ENCODE measurements at regions not wholly inside any gene's neighbourhood (a gene's known extent, or its start where the extent isn't known, plus 50 kb on each side); places are given as distances from the start of the nearest gene placed in this dataset.

DNA sequence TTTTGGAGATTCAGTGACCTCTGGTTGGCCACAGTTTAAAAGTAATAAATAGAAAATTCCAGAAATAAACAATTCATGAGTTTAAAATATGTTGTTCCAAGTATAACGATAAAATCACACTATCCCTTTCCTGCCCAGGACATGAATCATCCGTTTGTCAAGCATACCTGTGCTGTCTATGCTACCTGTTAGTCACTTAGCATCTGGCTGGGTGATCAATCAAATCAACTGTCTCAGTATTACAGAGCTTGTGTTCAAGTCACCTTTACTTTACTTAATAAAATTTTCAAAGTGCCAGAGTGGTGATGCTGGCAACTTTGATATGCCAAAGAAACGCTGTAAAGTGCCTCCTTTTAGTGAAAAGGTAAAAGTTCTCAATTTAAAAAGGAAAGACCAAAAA lies 979.5 kb upstream of the NDST4 start:
- Histone ChIP-seq H3K27ac (no peak overlapping the region), H3K27me3 (replicated peaks in 1 of 7) (no peaks in the 10 kb centered on the region), H3K36me3 (no peaks in the 10 kb centered on the region), H3K4me3 (no peak overlapping the region), H3K9me3 (peaks cover 0 to 17% (median 12%) of the 10 kb centered on the region in 8 donors), H3K4me1 (no peaks in the 10 kb centered on the region)
- WGBS, 5 donors: 63 to 76% (median 68%) methylated on average over 3 of the region's 3 CpGs
- intact Hi-C loops (cut with DNase I; ENCODE audit: low total_unique reads): no loop called here
- no peak for TF ChIP-seq POLR2AphosphoS5 (IDR thresholded peaks at IDR 0.05)
- TF ChIP-seq POLR2A (IDR thresholded peaks at IDR 0.05): no peak
- TF ChIP-seq, protein P1, sequence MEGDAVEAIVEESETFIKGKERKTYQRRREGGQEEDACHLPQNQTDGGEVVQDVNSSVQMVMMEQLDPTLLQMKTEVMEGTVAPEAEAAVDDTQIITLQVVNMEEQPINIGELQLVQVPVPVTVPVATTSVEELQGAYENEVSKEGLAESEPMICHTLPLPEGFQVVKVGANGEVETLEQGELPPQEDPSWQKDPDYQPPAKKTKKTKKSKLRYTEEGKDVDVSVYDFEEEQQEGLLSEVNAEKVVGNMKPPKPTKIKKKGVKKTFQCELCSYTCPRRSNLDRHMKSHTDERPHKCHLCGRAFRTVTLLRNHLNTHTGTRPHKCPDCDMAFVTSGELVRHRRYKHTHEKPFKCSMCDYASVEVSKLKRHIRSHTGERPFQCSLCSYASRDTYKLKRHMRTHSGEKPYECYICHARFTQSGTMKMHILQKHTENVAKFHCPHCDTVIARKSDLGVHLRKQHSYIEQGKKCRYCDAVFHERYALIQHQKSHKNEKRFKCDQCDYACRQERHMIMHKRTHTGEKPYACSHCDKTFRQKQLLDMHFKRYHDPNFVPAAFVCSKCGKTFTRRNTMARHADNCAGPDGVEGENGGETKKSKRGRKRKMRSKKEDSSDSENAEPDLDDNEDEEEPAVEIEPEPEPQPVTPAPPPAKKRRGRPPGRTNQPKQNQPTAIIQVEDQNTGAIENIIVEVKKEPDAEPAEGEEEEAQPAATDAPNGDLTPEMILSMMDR (IDR thresholded peaks at IDR 0.05 in 8 of 11, conservative IDR thresholded peaks at IDR 0.05 in 3 of 11): no peak
- no peak for DNase-seq

DNA sequence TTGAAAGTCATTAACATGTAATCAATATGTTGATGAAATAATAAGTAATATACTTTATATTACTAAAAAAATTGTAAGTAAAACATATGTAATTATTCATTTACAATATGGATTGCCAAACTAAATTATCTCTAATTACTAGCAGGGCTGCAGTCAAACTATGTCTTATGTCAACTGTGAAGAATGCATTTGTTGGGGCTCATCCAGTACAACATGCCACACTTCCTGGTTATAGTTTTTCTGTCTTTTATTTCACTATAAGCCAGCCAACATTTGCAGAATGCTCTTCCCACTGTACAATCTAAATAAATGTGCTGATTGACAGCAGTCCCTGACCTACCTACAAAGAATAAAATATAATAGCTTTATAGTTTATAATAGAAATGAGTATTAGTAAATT lies 975.4 kb upstream of the NDST4 start:
- TF ChIP-seq, protein P1 (IDR thresholded peaks at IDR 0.05 in 8 of 11, conservative IDR thresholded peaks at IDR 0.05 in 3 of 11): no peak
- TF ChIP-seq POLR2AphosphoS5 (IDR thresholded peaks at IDR 0.05) (no peak), POLR2A (IDR thresholded peaks at IDR 0.05) (no peak)
- no peaks in the 10 kb centered on the region for H3K36me3 ChIP-seq
- no peak for DNase-seq
- no peak overlapping the region for H3K4me3 ChIP-seq
- intact Hi-C loops (cut with DNase I; ENCODE audit: low total_unique reads): no loop called here
- no peak overlapping the region for H3K27ac ChIP-seq
- no peaks in the 10 kb centered on the region for H3K9me3 ChIP-seq
- no peaks in the 10 kb centered on the region for H3K27me3 ChIP-seq (replicated peaks in 1 of 7)
- no peaks in the 10 kb centered on the region for H3K4me1 ChIP-seq

DNA sequence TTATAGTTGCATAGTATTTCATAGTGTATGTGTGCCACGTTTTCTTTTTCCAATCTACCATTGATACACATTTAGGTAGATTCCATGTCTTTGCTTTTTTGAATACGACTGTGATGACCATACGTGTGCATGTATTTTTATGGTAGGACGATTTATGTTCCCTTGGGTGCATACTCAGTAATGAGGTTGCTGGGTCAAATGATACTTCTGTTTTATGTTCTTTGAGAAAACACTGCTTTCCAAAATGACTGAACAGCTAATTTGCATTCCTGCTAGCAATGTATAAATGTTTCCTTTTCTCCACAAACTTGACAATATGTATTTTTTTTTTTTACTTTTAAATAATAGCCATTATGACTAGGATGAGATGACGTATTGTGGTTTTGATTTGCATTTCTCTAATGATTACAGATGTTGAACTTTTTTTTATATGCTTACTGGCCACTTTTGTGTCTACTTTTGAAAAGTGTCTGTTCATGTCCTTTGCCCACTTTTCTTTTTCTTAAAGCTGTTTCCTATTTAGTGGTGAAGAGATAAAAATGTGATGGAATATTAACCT lies 969.5 kb upstream of the NDST4 start:
- no peak overlapping the region for H3K27ac ChIP-seq
- intact Hi-C loops (cut with DNase I; ENCODE audit: low total_unique reads): no loop called here
- DNase-seq: no peak
- no peaks in the 10 kb centered on the region for H3K4me1 ChIP-seq
- 77 to 89% (median 83%) methylated on average over 5 of the region's 5 CpGs for WGBS, 5 donors
- no peaks in the 10 kb centered on the region for H3K27me3 ChIP-seq (replicated peaks in 1 of 7)
- H3K9me3 ChIP-seq: peaks cover 0 to 32% (median 19%) of the 10 kb centered on the region in 8 donors
- TF ChIP-seq, protein P1 (IDR thresholded peaks at IDR 0.05 in 8 of 11, conservative IDR thresholded peaks at IDR 0.05 in 3 of 11): no peak
- H3K4me3 ChIP-seq: no peak overlapping the region
- H3K36me3 ChIP-seq: no peaks in the 10 kb centered on the region

DNA sequence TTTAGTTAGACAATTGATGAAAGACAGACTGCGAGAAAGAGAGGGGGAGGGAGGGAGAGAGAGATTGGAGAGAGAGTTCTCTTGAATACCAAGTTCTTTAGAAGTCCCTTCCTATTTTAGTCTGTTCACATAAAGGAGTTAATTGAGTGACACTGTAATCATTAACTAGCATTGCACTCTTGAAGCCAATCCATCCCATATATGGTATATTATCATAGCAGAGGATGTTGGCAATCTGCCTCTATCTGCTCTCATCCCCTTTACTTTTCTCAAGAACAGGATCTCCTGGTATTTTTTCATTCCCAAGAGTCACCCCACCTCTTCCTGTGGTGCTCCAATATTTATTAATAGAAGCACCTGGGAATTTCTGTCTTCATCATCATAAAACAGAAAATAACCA lies 959.6 kb upstream of the NDST4 start:
- TF ChIP-seq POLR2A (IDR thresholded peaks at IDR 0.05) (no peak), POLR2AphosphoS5 (IDR thresholded peaks at IDR 0.05) (no peak)
- TF ChIP-seq, protein P1 (IDR thresholded peaks at IDR 0.05 in 8 of 11, conservative IDR thresholded peaks at IDR 0.05 in 3 of 11): no peak
- no peak for DNase-seq
- H3K4me3 ChIP-seq: no peak overlapping the region
- intact Hi-C loops (cut with DNase I; ENCODE audit: low total_unique reads): no loop called here
- peaks cover 0 to 10% (median 5%) of the 10 kb centered on the region in 8 donors for H3K9me3 ChIP-seq
- H3K4me1 ChIP-seq: no peaks in the 10 kb centered on the region
- H3K27me3 ChIP-seq (replicated peaks in 1 of 7): no peaks in the 10 kb centered on the region
- no peak overlapping the region for H3K27ac ChIP-seq
- H3K36me3 ChIP-seq: no peaks in the 10 kb centered on the region
- WGBS, 5 donors: 77 to 100% (median 88%) methylated on average over 1 of the region's 1 CpG
